Smooth muscle cell (in vitro differentiated cells): ENCODE measurements at regions not wholly inside any gene's neighbourhood (a gene's known extent, or its start where the extent isn't known, plus 50 kb on each side); places are given as distances from the start of the nearest gene placed in this dataset.

Source experiments
- DNase-seq: peaks from one replicate; lab custom pipeline; 2025; ENCODE audit not compliant: unreplicated experiment; lab: John Stamatoyannopoulos, UW
- H2AFZ ChIP-seq: fragments of 200-600 bp; sonication (generic); 2 replicates; pipeline ENCODE4 v1.6.0; 2016; ENCODE audit warnings: antibody characterized with exemption, low read depth, mild to moderate bottlenecking
- H3F3A ChIP-seq: fragments of 200-600 bp; sonication (generic); 2 replicates; pipeline ENCODE4 v1.6.0; 2017; ENCODE audit warnings: antibody characterized with exemption, low read depth
- H3K27ac ChIP-seq: fragments of 200-600 bp; sonication (generic); 2 replicates; pipeline ENCODE4 v1.5.1; 2016; ENCODE audit warnings: low read depth, mild to moderate bottlenecking
- H3K27me3 ChIP-seq: fragments of 200-600 bp; sonication (generic); 2 replicates; pipeline ENCODE4 v1.6.1; 2016; ENCODE audit warnings: low read depth, mild to moderate bottlenecking
- H3K36me3 ChIP-seq: fragments of 200-600 bp; sonication (generic); 2 replicates; pipeline ENCODE4 v1.5.1; 2016; ENCODE audit warnings: low read depth
- H3K4me1 ChIP-seq: fragments of 200-600 bp; sonication (generic); 2 replicates; pipeline ENCODE4 v1.5.1; 2016; ENCODE audit warnings: low read depth
- H3K4me2 ChIP-seq: fragments of 200-600 bp; sonication (generic); 2 replicates; pipeline ENCODE4 v1.6.0; 2016; ENCODE audit warnings: mild to moderate bottlenecking
- H3K4me3 ChIP-seq: fragments of 200-600 bp; sonication (generic); 2 replicates; pipeline ENCODE4 v1.5.1; 2016; ENCODE audit warnings: mild to moderate bottlenecking
- H3K79me2 ChIP-seq: fragments of 200-600 bp; sonication (generic); 2 replicates; pipeline ENCODE4 v1.6.0; 2016; ENCODE audit warnings: low read depth, mild to moderate bottlenecking
- H3K9ac ChIP-seq: fragments of 200-600 bp; sonication (generic); 2 replicates; pipeline ENCODE4 v1.6.0; 2016; ENCODE audit warnings: low read depth
- H3K9me3 ChIP-seq: fragments of 200-600 bp; sonication (generic); replicated peaks from 2 replicates; pipeline ENCODE4 v1.5.1; 2016; ENCODE audit warnings: low read depth
- H4K20me1 ChIP-seq: fragments of 200-600 bp; sonication (generic); 2 replicates; pipeline ENCODE4 v1.6.0; 2016; ENCODE audit warnings: low read depth
- WGBS: methylation state at CpG from one replicate; pipeline ENCODE4 v1.1.7; 2016; ENCODE audit warnings: low lambda C conversion rate; 5-methylcytosine and 5-hydroxymethylcytosine counted together
- TF ChIP-seq, protein P1 (sequence below): fragments of 200-600 bp; sonication (generic); IDR thresholded peaks from 2 replicates; pipeline ENCODE4 v1.5.1; 2017; ENCODE audit warnings: borderline replicate concordance, mild to moderate bottlenecking, antibody characterized with exemption; ENCODE audit not compliant: insufficient read depth, poor library complexity, severe bottlenecking

DNA sequence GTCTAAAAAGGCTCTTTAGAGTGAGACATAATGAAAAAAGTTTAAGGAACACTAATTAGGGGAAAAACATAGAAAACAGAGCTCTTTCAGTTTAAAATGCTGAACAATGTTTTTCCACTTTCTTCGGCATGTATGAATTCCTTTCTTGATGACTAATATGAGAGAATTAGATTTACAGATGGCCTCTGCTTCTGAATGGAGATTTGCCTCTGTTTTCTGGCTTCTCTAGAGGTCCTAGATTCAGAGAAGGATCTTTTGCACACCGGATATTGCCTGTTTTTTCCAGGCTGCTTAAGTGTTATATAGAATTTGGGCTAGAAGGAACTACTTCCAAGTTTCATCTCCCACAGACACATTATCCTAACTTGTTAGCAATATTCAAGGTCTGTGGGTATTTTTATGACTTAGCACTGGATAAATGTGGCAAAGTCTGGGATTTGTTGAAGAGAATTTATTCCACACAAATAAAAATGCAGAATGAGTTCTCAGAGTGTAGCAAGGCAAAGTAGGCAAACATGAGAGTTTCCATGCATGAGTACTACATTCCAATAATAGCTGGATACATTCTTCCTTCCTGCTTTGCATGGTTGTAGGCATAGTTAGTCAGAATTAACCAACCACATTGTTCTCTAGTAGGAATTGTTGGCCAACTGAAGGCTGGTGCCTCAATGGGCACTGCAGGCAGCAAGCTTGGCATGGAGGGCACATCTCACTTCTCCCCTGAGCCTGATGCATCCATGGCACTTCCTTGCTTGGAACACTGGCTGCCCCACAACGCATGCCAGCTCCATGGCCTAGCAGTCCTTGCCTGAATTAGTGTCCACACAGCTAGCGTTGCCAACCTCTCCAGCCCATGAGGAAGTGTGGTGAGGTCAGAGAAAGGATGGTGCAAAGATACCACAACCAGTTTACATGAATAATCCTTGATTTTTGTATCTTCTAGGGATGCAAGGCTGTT, 224.2 kb downstream of the CLIC5 start:
- Histone ChIP-seq H3K4me3 (no peak overlapping the region), H3K36me3 (no peaks in the 10 kb centered on the region), H3K9ac (peak overlapping the region; percentile 27), H3K79me2 (no peaks in the 10 kb centered on the region), H4K20me1 (no peaks in the 10 kb centered on the region), H3K4me2 (peak overlapping the region; percentile 80), H3K4me1 (peaks cover 19% of the 10 kb centered on the region), H2AFZ (no peak overlapping the region), H3K27ac (peak overlapping the region; percentile 93), H3K27me3 (no peaks in the 10 kb centered on the region), H3K9me3 (no peaks in the 10 kb centered on the region), H3F3A (peaks cover 13% of the 10 kb centered on the region)
- TF ChIP-seq, protein P1, sequence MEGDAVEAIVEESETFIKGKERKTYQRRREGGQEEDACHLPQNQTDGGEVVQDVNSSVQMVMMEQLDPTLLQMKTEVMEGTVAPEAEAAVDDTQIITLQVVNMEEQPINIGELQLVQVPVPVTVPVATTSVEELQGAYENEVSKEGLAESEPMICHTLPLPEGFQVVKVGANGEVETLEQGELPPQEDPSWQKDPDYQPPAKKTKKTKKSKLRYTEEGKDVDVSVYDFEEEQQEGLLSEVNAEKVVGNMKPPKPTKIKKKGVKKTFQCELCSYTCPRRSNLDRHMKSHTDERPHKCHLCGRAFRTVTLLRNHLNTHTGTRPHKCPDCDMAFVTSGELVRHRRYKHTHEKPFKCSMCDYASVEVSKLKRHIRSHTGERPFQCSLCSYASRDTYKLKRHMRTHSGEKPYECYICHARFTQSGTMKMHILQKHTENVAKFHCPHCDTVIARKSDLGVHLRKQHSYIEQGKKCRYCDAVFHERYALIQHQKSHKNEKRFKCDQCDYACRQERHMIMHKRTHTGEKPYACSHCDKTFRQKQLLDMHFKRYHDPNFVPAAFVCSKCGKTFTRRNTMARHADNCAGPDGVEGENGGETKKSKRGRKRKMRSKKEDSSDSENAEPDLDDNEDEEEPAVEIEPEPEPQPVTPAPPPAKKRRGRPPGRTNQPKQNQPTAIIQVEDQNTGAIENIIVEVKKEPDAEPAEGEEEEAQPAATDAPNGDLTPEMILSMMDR = no peak
- WGBS = 59% methylated on average over 4 of the region's 4 CpGs
- DNase-seq = no peak

DNA sequence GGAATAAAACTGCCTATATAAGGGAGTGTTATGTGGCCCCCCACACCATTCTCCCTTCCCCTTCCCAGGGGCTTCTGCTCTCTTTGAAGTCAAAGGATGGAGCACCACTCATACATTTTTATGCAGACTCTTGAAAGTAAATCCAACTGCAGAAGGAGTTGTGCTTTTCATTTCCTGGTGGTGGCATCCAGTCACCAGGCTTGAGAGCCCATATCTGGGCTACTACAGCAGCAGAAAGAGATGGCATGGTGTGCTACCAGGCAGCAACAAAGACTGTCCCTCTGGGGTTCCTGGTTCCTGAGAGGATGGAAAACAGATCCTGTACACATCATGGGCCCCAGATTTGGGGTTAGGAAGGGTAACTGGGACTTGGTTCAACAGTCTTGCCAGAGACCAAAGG, 226.4 kb downstream of the CLIC5 start:
- Histone ChIP-seq H3F3A (peaks cover 13% of the 10 kb centered on the region), H3K27ac (no peak overlapping the region), H2AFZ (no peak overlapping the region), H3K9ac (no peak overlapping the region), H4K20me1 (no peaks in the 10 kb centered on the region), H3K79me2 (no peaks in the 10 kb centered on the region), H3K4me3 (no peak overlapping the region), H3K4me2 (no peak overlapping the region), H3K36me3 (no peaks in the 10 kb centered on the region), H3K4me1 (peaks cover 29% of the 10 kb centered on the region), H3K27me3 (no peaks in the 10 kb centered on the region), H3K9me3 (no peaks in the 10 kb centered on the region)
- DNase-seq = no peak
- TF ChIP-seq, protein P1 = no peak

DNA sequence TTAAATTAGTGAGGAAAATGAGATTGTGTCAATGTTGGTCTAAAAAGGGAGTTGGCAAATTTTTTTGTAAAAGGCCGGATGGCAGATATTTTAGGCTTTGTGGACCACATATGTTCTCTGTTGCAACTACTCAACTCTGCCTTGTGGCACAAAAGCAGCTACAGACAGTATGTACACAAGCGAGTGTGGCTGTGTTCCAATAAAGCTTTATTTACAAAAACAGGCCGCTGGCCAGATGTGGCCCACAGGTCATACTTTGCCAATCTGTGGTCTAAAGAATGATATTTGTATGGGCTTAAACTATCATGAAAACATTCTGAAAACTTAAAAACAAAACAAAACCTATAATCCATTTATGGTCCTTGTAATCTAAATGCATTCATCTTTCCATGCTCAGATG, 228.3 kb downstream of the CLIC5 start:
- H3K4me3 ChIP-seq = no peak overlapping the region
- H3K9ac ChIP-seq = no peak overlapping the region
- DNase-seq = no peak
- peaks cover 11% of the 10 kb centered on the region for H3F3A ChIP-seq
- H3K79me2 ChIP-seq = no peaks in the 10 kb centered on the region
- H3K4me1 ChIP-seq = peaks cover 35% of the 10 kb centered on the region
- no peak overlapping the region for H3K27ac ChIP-seq
- H3K27me3 ChIP-seq = no peaks in the 10 kb centered on the region
- no peak overlapping the region for H3K4me2 ChIP-seq
- H3K9me3 ChIP-seq = no peaks in the 10 kb centered on the region
- 95% methylated on average over 3 of the region's 3 CpGs for WGBS
- no peak overlapping the region for H2AFZ ChIP-seq
- TF ChIP-seq, protein P1 = no peak
- no peaks in the 10 kb centered on the region for H3K36me3 ChIP-seq
- no peaks in the 10 kb centered on the region for H4K20me1 ChIP-seq
